ENCODE measurements at regions not wholly inside any gene's neighbourhood (a gene's known extent, or its start where the extent isn't known, plus 50 kb on each side); places are given as distances from the start of the nearest gene placed in this dataset.

GRCh38 chr9:109935406-109936087, 155.5 kb downstream of the PALM2AKAP2 start:
- no peak overlapping the region for H3K27ac ChIP-seq
- H3K36me3 ChIP-seq (ENCODE audit: insufficient read depth, low read length): peaks cover 2% of the 10 kb centered on the region; the same call in 1 of the 2 replicates
- no peak overlapping the region for H3K9ac ChIP-seq (ENCODE audit: insufficient read length)
- no peaks in the 10 kb centered on the region for H3K9me3 ChIP-seq (ENCODE audit: low read depth, low read length)
- TF ChIP-seq FOXP2 (optimal IDR thresholded peaks at IDR 0.05; ENCODE audit: control extremely low read depth, extremely low read length, insufficient read depth): no peak
- no peak for TF ChIP-seq POLR2AphosphoS5 (IDR thresholded peaks at IDR 0.05; ENCODE audit: borderline replicate concordance, low read depth, low read length)
- no peak for TF ChIP-seq EZH2 (IDR thresholded peaks at IDR 0.05)
- no peak for DNase-seq (ENCODE audit: low read depth, low spot score)
- no peak overlapping the region for H3K4me3 ChIP-seq

- Histone ChIP-seq H3K9me3 (ENCODE audit: low read depth, low read length) (no peaks in the 10 kb centered on the region), H3K4me3 (no peak overlapping the region), H3K9ac (ENCODE audit: insufficient read length) (no peak overlapping the region), H3K27ac (no peak overlapping the region), H3K36me3 (ENCODE audit: insufficient read depth, low read length) (peaks cover 2% of the 10 kb centered on the region; the same call in 1 of the 2 replicates)
- DNase-seq (ENCODE audit: low read depth, low spot score): no peak
- TF ChIP-seq EZH2 (IDR thresholded peaks at IDR 0.05) (no peak), POLR2AphosphoS5 (IDR thresholded peaks at IDR 0.05; ENCODE audit: borderline replicate concordance, low read depth, low read length) (no peak), FOXP2 (optimal IDR thresholded peaks at IDR 0.05; ENCODE audit: control extremely low read depth, extremely low read length, insufficient read depth) (no peak)
These were observed 158.0 kb downstream of the PALM2AKAP2 start for GRCh38 chr9:109937861-109938453.

GRCh38 chr9:109939698-109940342, 159.8 kb downstream of the PALM2AKAP2 start:
- no peak for DNase-seq (ENCODE audit: low read depth, low spot score)

GRCh38 chr9:109940561-109940960, 160.6 kb downstream of the PALM2AKAP2 start:
- Histone ChIP-seq H3K27ac (no peak overlapping the region), H3K9ac (ENCODE audit: insufficient read length) (no peak overlapping the region), H3K4me3 (no peak overlapping the region), H3K9me3 (ENCODE audit: low read depth, low read length) (no peaks in the 10 kb centered on the region), H3K36me3 (ENCODE audit: insufficient read depth, low read length) (no peaks in the 10 kb centered on the region; the same call in 1 of the 2 replicates)
- TF ChIP-seq POLR2AphosphoS5 (IDR thresholded peaks at IDR 0.05; ENCODE audit: borderline replicate concordance, low read depth, low read length) (no peak), EZH2 (IDR thresholded peaks at IDR 0.05) (no peak), FOXP2 (optimal IDR thresholded peaks at IDR 0.05; ENCODE audit: control extremely low read depth, extremely low read length, insufficient read depth) (no peak)
- DNase-seq (ENCODE audit: low read depth, low spot score): no peak

More at GRCh38 chr9:109939698-109940342, 159.8 kb downstream of the PALM2AKAP2 start:
- no peaks in the 10 kb centered on the region; the same call in 1 of the 2 replicates for H3K36me3 ChIP-seq (ENCODE audit: insufficient read depth, low read length)
- TF ChIP-seq POLR2AphosphoS5 (IDR thresholded peaks at IDR 0.05; ENCODE audit: borderline replicate concordance, low read depth, low read length) (no peak), FOXP2 (optimal IDR thresholded peaks at IDR 0.05; ENCODE audit: control extremely low read depth, extremely low read length, insufficient read depth) (no peak), EZH2 (IDR thresholded peaks at IDR 0.05) (no peak)
- H3K4me3 ChIP-seq: no peak overlapping the region
- no peak overlapping the region for H3K9ac ChIP-seq (ENCODE audit: insufficient read length)
- H3K9me3 ChIP-seq (ENCODE audit: low read depth, low read length): no peaks in the 10 kb centered on the region
- no peak overlapping the region for H3K27ac ChIP-seq

- H3K9me3 ChIP-seq (ENCODE audit: low read depth, low read length): no peaks in the 10 kb centered on the region
- H3K4me3 ChIP-seq: no peak overlapping the region
- DNase-seq (ENCODE audit: low read depth, low spot score): no peak
- H3K9ac ChIP-seq (ENCODE audit: insufficient read length): no peak overlapping the region
- H3K36me3 ChIP-seq (ENCODE audit: insufficient read depth, low read length): no peaks in the 10 kb centered on the region; the same call in 1 of the 2 replicates
- no peak overlapping the region for H3K27ac ChIP-seq
- TF ChIP-seq EZH2 (IDR thresholded peaks at IDR 0.05) (no peak), POLR2AphosphoS5 (IDR thresholded peaks at IDR 0.05; ENCODE audit: borderline replicate concordance, low read depth, low read length) (no peak), FOXP2 (optimal IDR thresholded peaks at IDR 0.05; ENCODE audit: control extremely low read depth, extremely low read length, insufficient read depth) (no peak)
These were observed 161.8 kb downstream of the PALM2AKAP2 start for GRCh38 chr9:109941771-109942170.

GRCh38 chr9:109945573-109945972, 165.6 kb downstream of the PALM2AKAP2 start:
- H3K4me3 ChIP-seq: no peak overlapping the region
- no peak for DNase-seq (ENCODE audit: low read depth, low spot score)
- no peaks in the 10 kb centered on the region for H3K9me3 ChIP-seq (ENCODE audit: low read depth, low read length)
- TF ChIP-seq FOXP2 (optimal IDR thresholded peaks at IDR 0.05; ENCODE audit: control extremely low read depth, extremely low read length, insufficient read depth): no peak
- TF ChIP-seq POLR2AphosphoS5 (IDR thresholded peaks at IDR 0.05; ENCODE audit: borderline replicate concordance, low read depth, low read length): no peak
- TF ChIP-seq EZH2 (IDR thresholded peaks at IDR 0.05): no peak
- H3K36me3 ChIP-seq (ENCODE audit: insufficient read depth, low read length): no peaks in the 10 kb centered on the region; the same call in 1 of the 2 replicates
- H3K9ac ChIP-seq (ENCODE audit: insufficient read length): no peak overlapping the region
- no peak overlapping the region for H3K27ac ChIP-seq

GRCh38 chr9:109948453-109948852, 168.5 kb downstream of the PALM2AKAP2 start:
- no peaks in the 10 kb centered on the region for H3K9me3 ChIP-seq (ENCODE audit: low read depth, low read length)
- no peak for TF ChIP-seq POLR2AphosphoS5 (IDR thresholded peaks at IDR 0.05; ENCODE audit: borderline replicate concordance, low read depth, low read length)
- no peak for TF ChIP-seq FOXP2 (optimal IDR thresholded peaks at IDR 0.05; ENCODE audit: control extremely low read depth, extremely low read length, insufficient read depth)
- TF ChIP-seq EZH2 (IDR thresholded peaks at IDR 0.05): no peak
- H3K9ac ChIP-seq (ENCODE audit: insufficient read length): no peak overlapping the region
- no peak overlapping the region for H3K27ac ChIP-seq
- no peaks in the 10 kb centered on the region; the same call in 1 of the 2 replicates for H3K36me3 ChIP-seq (ENCODE audit: insufficient read depth, low read length)
- no peak for DNase-seq (ENCODE audit: low read depth, low spot score)
- no peak overlapping the region for H3K4me3 ChIP-seq
